KMS-11 (cell line): ENCODE measurements at regions not wholly inside any gene's neighbourhood (a gene's known extent, or its start where the extent isn't known, plus 50 kb on each side); places are given as distances from the start of the nearest gene placed in this dataset.

Experiments
- H2AFZ ChIP-seq: fragments of 200-600 bp; sonication (generic); 2 replicates; pipeline ENCODE4 v1.6.1; 2016; ENCODE audit warnings: antibody characterized with exemption, mixed run types, low read depth
- H3K27ac ChIP-seq: fragments of 200-600 bp; sonication (generic); 2 replicates; pipeline ENCODE4 v1.6.1; 2016; ENCODE audit warnings: mild to moderate bottlenecking, mixed run types
- H3K27me3 ChIP-seq: fragments of 200-600 bp; sonication (generic); 2 replicates; pipeline ENCODE4 v1.6.1; 2017; ENCODE audit warnings: mild to moderate bottlenecking, low read depth, mixed run types, moderate library complexity; ENCODE audit not compliant: insufficient read depth
- H3K36me3 ChIP-seq: fragments of 200-600 bp; sonication (generic); 2 replicates; pipeline ENCODE4 v1.6.1; 2017; ENCODE audit warnings: mild to moderate bottlenecking, mixed run types; ENCODE audit not compliant: insufficient read depth
- H3K4me1 ChIP-seq: fragments of 200-600 bp; sonication (generic); 2 replicates; pipeline ENCODE4 v1.6.1; 2016; ENCODE audit warnings: mild to moderate bottlenecking, low read depth, mixed run types; ENCODE audit not compliant: poor library complexity, severe bottlenecking
- H3K4me2 ChIP-seq: fragments of 200-600 bp; sonication (generic); 2 replicates; pipeline ENCODE4 v1.7.0; 2016; ENCODE audit warnings: mild to moderate bottlenecking, mixed run types
- H3K4me3 ChIP-seq: fragments of 200-600 bp; sonication (generic); IDR thresholded peaks from 2 replicates; pipeline ENCODE4 v1.6.1; 2017; ENCODE audit warnings: low read depth, low read length, mixed read lengths; ENCODE audit not compliant: insufficient read depth
- H3K79me2 ChIP-seq: fragments of 200-600 bp; sonication (generic); 2 replicates; pipeline ENCODE4 v1.6.1; 2016; ENCODE audit warnings: low read depth, mixed run types; ENCODE audit not compliant: insufficient read depth
- H3K9ac ChIP-seq: fragments of 200-600 bp; sonication (generic); 2 replicates; pipeline ENCODE4 v1.6.1; 2016; ENCODE audit warnings: mild to moderate bottlenecking, mixed run types
- H4K20me1 ChIP-seq: fragments of 200-600 bp; sonication (generic); 2 replicates; pipeline ENCODE4 v1.6.1; 2016; ENCODE audit warnings: mild to moderate bottlenecking, mixed run types; ENCODE audit not compliant: insufficient read depth
- TF ChIP-seq, protein P1 (sequence below): fragments of 200-600 bp; sonication (generic); conservative IDR thresholded peaks from 2 replicates; pipeline ENCODE4 v1.6.1; 2017; ENCODE audit warnings: low read depth, mild to moderate bottlenecking, antibody characterized with exemption, low read length, moderate library complexity, mixed read lengths

DNA sequence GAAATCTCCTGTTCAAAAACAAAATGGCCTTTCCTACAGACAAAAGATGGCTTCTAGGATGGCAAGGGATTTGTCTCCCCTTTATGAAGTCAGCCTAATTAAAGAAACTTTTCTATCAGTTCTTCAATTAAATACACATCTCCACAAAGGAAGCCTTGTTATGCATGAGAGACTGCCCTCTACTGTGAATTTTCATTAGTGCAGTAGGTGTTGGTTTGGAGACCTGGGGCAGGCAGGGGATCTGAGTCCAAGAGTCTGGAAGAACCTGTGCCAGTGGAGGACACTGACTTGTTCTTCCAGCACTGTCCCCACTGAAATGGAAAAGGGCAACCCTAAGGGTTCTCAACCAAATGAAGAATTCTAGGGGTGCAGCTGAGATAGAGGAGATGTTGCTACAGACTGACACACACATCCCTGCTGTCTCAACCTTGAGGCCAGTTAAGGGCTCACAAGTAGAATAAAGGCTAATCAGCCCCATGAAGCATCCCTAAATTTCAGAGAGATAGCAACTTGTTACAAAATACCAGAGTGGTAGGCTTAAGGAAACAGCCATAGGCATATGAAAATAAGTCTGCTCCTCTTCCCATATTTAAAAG lies 174.0 kb upstream of the PRICKLE2 start:
- H3K4me2 ChIP-seq = no peak overlapping the region
- no peak overlapping the region for H3K9ac ChIP-seq
- TF ChIP-seq, protein P1, sequence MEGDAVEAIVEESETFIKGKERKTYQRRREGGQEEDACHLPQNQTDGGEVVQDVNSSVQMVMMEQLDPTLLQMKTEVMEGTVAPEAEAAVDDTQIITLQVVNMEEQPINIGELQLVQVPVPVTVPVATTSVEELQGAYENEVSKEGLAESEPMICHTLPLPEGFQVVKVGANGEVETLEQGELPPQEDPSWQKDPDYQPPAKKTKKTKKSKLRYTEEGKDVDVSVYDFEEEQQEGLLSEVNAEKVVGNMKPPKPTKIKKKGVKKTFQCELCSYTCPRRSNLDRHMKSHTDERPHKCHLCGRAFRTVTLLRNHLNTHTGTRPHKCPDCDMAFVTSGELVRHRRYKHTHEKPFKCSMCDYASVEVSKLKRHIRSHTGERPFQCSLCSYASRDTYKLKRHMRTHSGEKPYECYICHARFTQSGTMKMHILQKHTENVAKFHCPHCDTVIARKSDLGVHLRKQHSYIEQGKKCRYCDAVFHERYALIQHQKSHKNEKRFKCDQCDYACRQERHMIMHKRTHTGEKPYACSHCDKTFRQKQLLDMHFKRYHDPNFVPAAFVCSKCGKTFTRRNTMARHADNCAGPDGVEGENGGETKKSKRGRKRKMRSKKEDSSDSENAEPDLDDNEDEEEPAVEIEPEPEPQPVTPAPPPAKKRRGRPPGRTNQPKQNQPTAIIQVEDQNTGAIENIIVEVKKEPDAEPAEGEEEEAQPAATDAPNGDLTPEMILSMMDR = peak; percentile 52
- no peaks in the 10 kb centered on the region for H4K20me1 ChIP-seq
- H3K27me3 ChIP-seq = no peaks in the 10 kb centered on the region
- H3K27ac ChIP-seq = no peak overlapping the region
- H3K36me3 ChIP-seq = no peaks in the 10 kb centered on the region
- H3K79me2 ChIP-seq = no peaks in the 10 kb centered on the region
- no peak overlapping the region for H2AFZ ChIP-seq
- H3K4me3 ChIP-seq = no peak overlapping the region
- no peaks in the 10 kb centered on the region for H3K4me1 ChIP-seq

DNA sequence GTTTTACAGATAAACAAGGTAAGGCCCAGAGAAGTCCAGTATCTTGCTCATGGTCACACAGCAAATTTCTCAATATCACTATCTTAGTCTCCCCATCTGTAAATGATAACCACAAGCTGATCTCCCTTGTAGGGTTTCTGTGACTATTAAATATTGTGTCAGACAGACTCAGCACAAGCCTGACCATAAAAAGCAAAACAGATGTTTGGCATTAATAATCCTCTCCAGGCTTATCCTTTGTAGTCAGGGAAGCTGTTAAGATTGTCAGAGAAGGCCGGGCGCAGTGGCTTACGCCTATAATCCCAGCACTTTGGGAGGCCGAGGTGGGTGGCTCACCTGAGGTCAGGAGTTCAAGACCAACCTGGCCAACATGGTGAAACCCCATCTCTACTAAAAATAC lies 173.2 kb upstream of the PRICKLE2 start:
- H3K4me1 ChIP-seq = no peaks in the 10 kb centered on the region
- H3K4me3 ChIP-seq = no peak overlapping the region
- no peak overlapping the region for H2AFZ ChIP-seq
- H3K4me2 ChIP-seq = no peak overlapping the region
- TF ChIP-seq, protein P1 = no peak
- no peaks in the 10 kb centered on the region for H3K79me2 ChIP-seq
- no peak overlapping the region for H3K27ac ChIP-seq
- H3K9ac ChIP-seq = no peak overlapping the region
- no peaks in the 10 kb centered on the region for H4K20me1 ChIP-seq
- H3K36me3 ChIP-seq = no peaks in the 10 kb centered on the region
- H3K27me3 ChIP-seq = no peaks in the 10 kb centered on the region

GRCh38 chr3:64398006-64398405 lies 172.7 kb upstream of the PRICKLE2 start:
- no peaks in the 10 kb centered on the region for H3K27me3 ChIP-seq
- H2AFZ ChIP-seq = no peak overlapping the region
- H3K4me3 ChIP-seq = no peak overlapping the region
- H3K36me3 ChIP-seq = no peaks in the 10 kb centered on the region
- no peak overlapping the region for H3K27ac ChIP-seq
- TF ChIP-seq, protein P1 = no peak
- no peaks in the 10 kb centered on the region for H4K20me1 ChIP-seq
- H3K9ac ChIP-seq = no peak overlapping the region
- H3K79me2 ChIP-seq = no peaks in the 10 kb centered on the region
- H3K4me1 ChIP-seq = no peaks in the 10 kb centered on the region
- no peak overlapping the region for H3K4me2 ChIP-seq

DNA sequence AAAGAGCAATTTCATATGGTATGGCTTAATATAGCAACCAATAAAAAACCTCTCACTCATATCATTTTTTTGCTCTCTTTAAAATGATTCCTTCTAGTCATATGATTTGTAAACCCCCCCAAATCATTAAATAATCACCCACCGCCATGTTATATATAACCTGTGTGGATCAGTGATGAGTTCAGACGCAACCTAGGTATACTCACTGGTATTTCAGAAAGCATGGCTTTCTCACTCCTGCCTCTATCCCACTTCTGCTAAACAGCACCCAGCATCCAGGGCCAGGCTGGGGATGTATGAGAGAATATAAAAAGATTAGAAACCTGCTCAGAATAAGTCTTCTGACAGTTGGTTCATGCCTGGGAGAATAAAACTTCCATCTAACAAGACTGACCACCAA lies 172.3 kb upstream of the PRICKLE2 start:
- Histone ChIP-seq H3K9ac (no peak overlapping the region), H3K27ac (no peak overlapping the region), H3K36me3 (no peaks in the 10 kb centered on the region), H4K20me1 (no peaks in the 10 kb centered on the region), H3K4me1 (no peaks in the 10 kb centered on the region), H2AFZ (no peak overlapping the region), H3K4me2 (no peak overlapping the region), H3K79me2 (no peaks in the 10 kb centered on the region), H3K4me3 (no peak overlapping the region), H3K27me3 (no peaks in the 10 kb centered on the region)
- TF ChIP-seq, protein P1 = no peak
